HEK293 (cell line): ENCODE measurements at regions not wholly inside any gene's neighbourhood (a gene's known extent, or its start where the extent isn't known, plus 50 kb on each side); places are given as distances from the start of the nearest gene placed in this dataset.

Source experiments
- CTCF ChIA-PET: fragments of 350-600 bp; formaldehyde crosslinking; extraction: SDS; loops from one replicate; lab custom pipeline; 2021; ENCODE audit warnings: antibody characterized with exemption; lab: Yijun Ruan, JAX
- POLR2A ChIA-PET: fragments of 300-600 bp; formaldehyde crosslinking; extraction: SDS; loops from one replicate; lab custom pipeline; 2020; ENCODE audit warnings: antibody characterized with exemption, inconsistent platforms; lab: Yijun Ruan, JAX
- H3K27ac ChIP-seq: fragments of 200-500 bp; sonication (Bioruptor generic); 2 replicates; pipeline ENCODE4 v1.5.1; 2014; ENCODE audit warnings: low read depth, low read length, control low read depth, inconsistent platforms; ENCODE audit errors: extremely low read depth
- H3K36me3 ChIP-seq, 2 experiments: fragments of 200-500 bp in 1 of 2; sonication (Bioruptor generic) in 1 of 2; 1 replicate in 1 of 2; 2 replicates in 1 of 2; pipeline ENCODE4 v1.5.1; 2014 to 2017; ENCODE audit warnings: inconsistent platforms in 2 of 2, low read length in 2 of 2; ENCODE audit not compliant: control insufficient read depth in 2 of 2, insufficient read depth in 1 of 2
- H3K4me1 ChIP-seq: fragments of 200-500 bp; sonication (Bioruptor generic); 2 replicates; pipeline ENCODE4 v1.5.1; 2014; ENCODE audit warnings: mild to moderate bottlenecking, low read length, inconsistent platforms; ENCODE audit not compliant: control insufficient read depth, insufficient read depth
- H3K4me3 ChIP-seq: 2 replicates; pipeline ENCODE4 v1.5.1; 2011; ENCODE audit warnings: low read depth, mild to moderate bottlenecking, control low read depth, low read length, moderate library complexity
- H3K9me3 ChIP-seq: fragments of 200-500 bp; sonication (Bioruptor generic); 2 replicates; pipeline ENCODE4 v1.5.1; 2014; ENCODE audit warnings: low read depth, low read length, inconsistent platforms; ENCODE audit not compliant: control insufficient read depth, insufficient read depth
- GLI4 ChIP-seq: fragments of 450-650 bp; formaldehyde crosslinking; IDR thresholded peaks from 2 replicates; pipeline ENCODE4 v1.5.1; 2016; ENCODE audit warnings: missing biosample characterization, missing genetic modification characterization
- GLIS1 ChIP-seq: fragments of 450-650 bp; formaldehyde crosslinking; IDR thresholded peaks from 2 replicates; pipeline ENCODE4 v1.5.1; 2016; ENCODE audit warnings: missing biosample characterization, missing genetic modification characterization
- HIC1 ChIP-seq: fragments of 450-650 bp; formaldehyde crosslinking; IDR thresholded peaks from 2 replicates; pipeline ENCODE4 v1.5.1; 2016; ENCODE audit warnings: missing biosample characterization, missing genetic modification characterization
- KLF10 ChIP-seq: fragments of 450-650 bp; IDR thresholded peaks from 2 replicates; pipeline ENCODE4 v1.5.1; 2018; ENCODE audit warnings: missing biosample characterization, mild to moderate bottlenecking, missing genetic modification characterization
- KLF17 ChIP-seq: fragments of 450-650 bp; formaldehyde crosslinking; IDR thresholded peaks from 2 replicates; pipeline ENCODE4 v1.5.1; 2016; ENCODE audit warnings: missing biosample characterization, missing genetic modification characterization
- KLF9 ChIP-seq: fragments of 450-650 bp; formaldehyde crosslinking; IDR thresholded peaks from 2 replicates; pipeline ENCODE4 v1.5.1; 2016; ENCODE audit warnings: missing biosample characterization, missing genetic modification characterization, low read depth
- PBX3 ChIP-seq: sonication (generic); formaldehyde crosslinking; IDR thresholded peaks from 2 replicates; pipeline ENCODE4 v1.8.1; 2022; ENCODE audit warnings: mild to moderate bottlenecking, moderate library complexity, missing genetic modification reagents
- SP7 ChIP-seq: fragments of 450-650 bp; formaldehyde crosslinking; IDR thresholded peaks from 2 replicates; pipeline ENCODE4 v1.5.1; 2016; ENCODE audit warnings: missing biosample characterization, missing genetic modification characterization
- ZBTB44 ChIP-seq: fragments of 450-650 bp; IDR thresholded peaks from 2 replicates; pipeline ENCODE4 v1.5.1; 2018; ENCODE audit warnings: missing biosample characterization, mild to moderate bottlenecking, missing genetic modification characterization
- ZBTB7A ChIP-seq: fragments of 450-650 bp; formaldehyde crosslinking; IDR thresholded peaks from 2 replicates; pipeline ENCODE4 v1.5.1; 2016; ENCODE audit warnings: low read depth, missing biosample characterization, missing genetic modification characterization
- ZFP69B ChIP-seq: fragments of 450-650 bp; formaldehyde crosslinking; IDR thresholded peaks from 2 replicates; pipeline ENCODE4 v1.5.1; 2016; ENCODE audit warnings: missing biosample characterization, missing genetic modification characterization
- ZIC2 ChIP-seq: fragments of 450-650 bp; formaldehyde crosslinking; IDR thresholded peaks from 2 replicates; pipeline ENCODE4 v1.5.1; 2016; ENCODE audit warnings: missing biosample characterization, missing genetic modification characterization
- ZNF148 ChIP-seq: fragments of 450-650 bp; formaldehyde crosslinking; IDR thresholded peaks from 2 replicates; pipeline ENCODE4 v1.5.0; 2017; ENCODE audit warnings: missing biosample characterization, missing genetic modification characterization, borderline replicate concordance
- ZNF19 ChIP-seq: fragments of 450-650 bp; formaldehyde crosslinking; IDR thresholded peaks from 2 replicates; pipeline ENCODE4; 2016; ENCODE audit warnings: missing biosample characterization, missing genetic modification characterization, low read depth
- ZNF302 ChIP-seq: fragments of 450-650 bp; formaldehyde crosslinking; IDR thresholded peaks from 2 replicates; pipeline ENCODE4 v1.5.1; 2016; ENCODE audit warnings: missing biosample characterization, missing genetic modification characterization, low read depth
- ZNF324 ChIP-seq: fragments of 450-650 bp; formaldehyde crosslinking; IDR thresholded peaks from 2 replicates; pipeline ENCODE4 v1.5.1; 2016; ENCODE audit warnings: missing biosample characterization, missing genetic modification characterization
- ZNF335 ChIP-seq: fragments of 450-650 bp; formaldehyde crosslinking; conservative IDR thresholded peaks from 2 replicates; pipeline ENCODE4 v1.5.1; 2016; ENCODE audit warnings: missing biosample characterization, missing genetic modification characterization
- ZNF488 ChIP-seq: fragments of 450-650 bp; formaldehyde crosslinking; IDR thresholded peaks from 2 replicates; pipeline ENCODE4 v1.5.1; 2016; ENCODE audit warnings: missing biosample characterization, missing genetic modification characterization
- ZNF521 ChIP-seq: fragments of 450-650 bp; formaldehyde crosslinking; IDR thresholded peaks from 2 replicates; pipeline ENCODE4 v1.5.1; 2017; ENCODE audit warnings: missing biosample characterization, mild to moderate bottlenecking, missing genetic modification characterization
- ZNF549 ChIP-seq: fragments of 450-650 bp; IDR thresholded peaks from 2 replicates; pipeline ENCODE4 v1.5.1; 2018; ENCODE audit warnings: missing biosample characterization, missing genetic modification characterization, mild to moderate bottlenecking, inconsistent platforms, moderate library complexity
- ZNF600 ChIP-seq: fragments of 450-650 bp; formaldehyde crosslinking; IDR thresholded peaks from 2 replicates; pipeline ENCODE4 v1.5.1; 2016; ENCODE audit warnings: missing biosample characterization, missing genetic modification characterization
- ZNF623 ChIP-seq: fragments of 450-650 bp; formaldehyde crosslinking; IDR thresholded peaks from 2 replicates; pipeline ENCODE4 v1.5.1; 2016; ENCODE audit warnings: missing biosample characterization, missing genetic modification characterization
- ZNF626 ChIP-seq: fragments of 450-650 bp; sonication (Bioruptor Pico); formaldehyde crosslinking; IDR thresholded peaks from 2 replicates; pipeline ENCODE4 v1.5.1; 2018; ENCODE audit warnings: missing biosample characterization, missing genetic modification characterization, inconsistent platforms
- ZNF629 ChIP-seq: fragments of 450-650 bp; formaldehyde crosslinking; IDR thresholded peaks from 2 replicates; pipeline ENCODE4 v1.5.1; 2017; ENCODE audit warnings: missing biosample characterization, missing genetic modification characterization
- ZNF660 ChIP-seq: fragments of 450-650 bp; IDR thresholded peaks from 2 replicates; pipeline ENCODE4 v1.5.1; 2018; ENCODE audit warnings: missing biosample characterization, mild to moderate bottlenecking, missing genetic modification characterization
- ZNF670 ChIP-seq: fragments of 450-650 bp; formaldehyde crosslinking; IDR thresholded peaks from 2 replicates; pipeline ENCODE4 v1.5.1; 2016; ENCODE audit warnings: missing biosample characterization, missing genetic modification characterization, low read depth
- ZNF707 ChIP-seq: fragments of 450-650 bp; formaldehyde crosslinking; IDR thresholded peaks from 2 replicates; pipeline ENCODE4 v1.5.1; 2016; ENCODE audit warnings: missing biosample characterization, missing genetic modification characterization
- ZSCAN23 ChIP-seq: fragments of 450-650 bp; formaldehyde crosslinking; IDR thresholded peaks from 2 replicates; pipeline ENCODE4 v1.5.1; 2016; ENCODE audit warnings: missing biosample characterization, missing genetic modification characterization

- POLR2A ChIA-PET = no interaction called here
- Histone ChIP-seq H3K27ac (no peak overlapping the region), H3K36me3 (no peaks in the 10 kb centered on the region), H3K9me3 (no peaks in the 10 kb centered on the region), H3K4me1 (no peaks in the 10 kb centered on the region), H3K4me3 (no peak overlapping the region)
- CTCF ChIA-PET = no interaction called here
- TF ChIP-seq ZNF521 (tag by site-specific recombination) (no peak), KLF9 (no peak), ZNF626 (no peak), ZNF660 (no peak), ZNF488 (tag by site-specific recombination) (no peak), ZNF629 (no peak), PBX3 (no peak), ZIC2 (tag by site-specific recombination) (no peak), ZNF707 (tag by site-specific recombination) (no peak), ZNF148 (tag by site-specific recombination) (no peak), ZNF19 (tag by site-specific recombination) (no peak), ZBTB44 (tag by site-specific recombination) (no peak), ZNF324 (no peak), ZSCAN23 (tag by site-specific recombination) (no peak), ZNF623 (tag by site-specific recombination) (no peak), ZBTB7A (tag by site-specific recombination) (no peak), KLF17 (tag by site-specific recombination) (no peak), GLIS1 (tag by site-specific recombination) (no peak), SP7 (tag by site-specific recombination) (no peak), ZNF600 (tag by site-specific recombination) (no peak)
Measured at GRCh38 chr5:30725073-30725472, 468.4 kb upstream of the CDH6 start.

GRCh38 chr5:30698217-30698616 is 495.3 kb upstream of the CDH6 start:
- CTCF ChIA-PET = no interaction called here

More at GRCh38 chr5:30698217-30698616, 495.3 kb upstream of the CDH6 start:
- no peaks in the 10 kb centered on the region for H3K9me3 ChIP-seq
- H3K36me3 ChIP-seq = no peaks in the 10 kb centered on the region
- TF ChIP-seq ZNF19 (tag by site-specific recombination) (no peak), KLF10 (tag by site-specific recombination) (no peak), HIC1 (tag by site-specific recombination) (no peak), ZNF335 (no peak), GLI4 (tag by site-specific recombination) (no peak), ZNF549 (no peak), ZFP69B (tag by site-specific recombination) (no peak), ZNF670 (tag by site-specific recombination) (no peak), ZNF302 (tag by site-specific recombination) (no peak)
- H3K4me3 ChIP-seq = no peak overlapping the region
- no peaks in the 10 kb centered on the region for H3K4me1 ChIP-seq
- POLR2A ChIA-PET = no interaction called here
- no peak overlapping the region for H3K27ac ChIP-seq
